OCI-LY7 (cell line): ENCODE measurements at regions not wholly inside any gene's neighbourhood (a gene's known extent, or its start where the extent isn't known, plus 50 kb on each side); places are given as distances from the start of the nearest gene placed in this dataset.

Experiments used
- CTCF ChIP-seq: fragments of 200-600 bp; sonication (generic); conservative IDR thresholded peaks from 2 replicates; pipeline ENCODE4 v1.5.1; 2014; ENCODE audit warnings: mild to moderate bottlenecking, antibody characterized with exemption, low read length, moderate library complexity, mixed read lengths
- EZH2phosphoT487 ChIP-seq: fragments of 200-600 bp; sonication (generic); IDR thresholded peaks from 2 replicates; pipeline ENCODE4 v1.6.1; 2018; ENCODE audit warnings: low read depth, borderline replicate concordance, mild to moderate bottlenecking, mixed run types, antibody characterized with exemption, low read length, moderate library complexity, mixed read lengths

GRCh38 chr14:65879248-65880009, 466.9 kb downstream of the FUT8 start:
- TF ChIP-seq CTCF (no peak), EZH2phosphoT487 (no peak)
